ENCODE measurements at regions not wholly inside any gene's neighbourhood (a gene's known extent, or its start where the extent isn't known, plus 50 kb on each side); places are given as distances from the start of the nearest gene placed in this dataset.
"Not testable (repeated sequence)": the region's sequence is repeated elsewhere in the genome, so short reads cannot be mapped to it uniquely, and the experiment has no call there.

DNA sequence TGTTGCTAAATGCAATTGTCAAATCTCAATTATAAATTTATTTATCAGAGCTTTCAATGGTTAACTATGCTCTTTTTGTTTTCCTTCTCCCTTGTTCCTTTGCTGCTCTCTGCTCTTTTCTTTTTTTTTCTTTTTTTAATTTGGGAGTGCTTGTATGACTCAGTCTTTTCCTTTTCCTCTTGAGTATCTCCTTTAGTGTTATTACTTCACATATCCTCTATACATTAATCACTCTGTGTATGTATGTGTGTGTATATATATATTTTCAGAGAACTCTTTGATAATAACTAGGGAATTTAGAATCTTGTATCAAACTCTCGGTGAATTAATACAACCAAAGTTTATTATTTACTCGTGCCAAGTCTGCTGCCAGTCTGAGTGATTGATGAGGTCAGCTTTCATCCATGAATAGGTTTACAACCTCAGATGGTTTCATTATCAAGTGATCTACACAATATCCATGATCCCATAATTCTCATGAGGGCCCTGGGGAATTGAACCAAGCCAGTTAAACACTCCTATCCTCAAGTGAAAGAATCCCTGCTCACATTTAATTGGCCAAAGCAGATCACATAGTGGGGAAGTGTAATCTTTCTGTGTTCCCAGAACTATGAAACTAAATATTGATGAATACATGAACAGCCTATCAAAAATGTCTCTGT is 743.4 kb upstream of the CNTN5 start:
- DNase-seq, result no peak

DNA sequence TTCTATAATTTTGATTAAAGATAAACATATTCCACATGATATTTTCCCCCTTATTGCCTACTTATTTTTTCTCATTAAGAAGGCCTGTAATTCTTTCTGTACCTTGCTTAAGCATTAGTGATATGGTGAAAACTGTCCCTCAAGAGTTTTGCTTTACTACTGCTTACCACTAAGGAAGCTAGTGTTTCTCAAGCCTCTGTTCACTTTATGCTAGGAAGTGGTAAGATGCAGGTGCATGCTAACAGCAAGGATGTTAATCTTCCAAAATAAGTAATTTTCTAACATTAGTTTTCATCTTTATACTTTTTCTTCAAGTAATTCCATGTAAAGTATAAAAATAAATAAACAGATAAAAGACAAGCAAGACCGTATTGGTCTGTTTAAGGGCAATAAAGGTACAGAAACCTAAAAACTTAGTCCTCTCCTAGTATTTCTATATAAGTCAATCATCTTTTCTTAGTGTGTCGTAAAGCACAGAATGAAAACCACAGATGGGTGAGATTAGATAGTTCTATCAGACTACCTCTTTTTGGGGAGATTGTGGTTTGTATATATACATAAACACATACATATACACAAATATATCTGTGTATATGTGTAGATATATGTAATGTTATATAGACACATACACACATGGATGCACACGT is 731.0 kb upstream of the CNTN5 start:
- no peak for DNase-seq

DNA sequence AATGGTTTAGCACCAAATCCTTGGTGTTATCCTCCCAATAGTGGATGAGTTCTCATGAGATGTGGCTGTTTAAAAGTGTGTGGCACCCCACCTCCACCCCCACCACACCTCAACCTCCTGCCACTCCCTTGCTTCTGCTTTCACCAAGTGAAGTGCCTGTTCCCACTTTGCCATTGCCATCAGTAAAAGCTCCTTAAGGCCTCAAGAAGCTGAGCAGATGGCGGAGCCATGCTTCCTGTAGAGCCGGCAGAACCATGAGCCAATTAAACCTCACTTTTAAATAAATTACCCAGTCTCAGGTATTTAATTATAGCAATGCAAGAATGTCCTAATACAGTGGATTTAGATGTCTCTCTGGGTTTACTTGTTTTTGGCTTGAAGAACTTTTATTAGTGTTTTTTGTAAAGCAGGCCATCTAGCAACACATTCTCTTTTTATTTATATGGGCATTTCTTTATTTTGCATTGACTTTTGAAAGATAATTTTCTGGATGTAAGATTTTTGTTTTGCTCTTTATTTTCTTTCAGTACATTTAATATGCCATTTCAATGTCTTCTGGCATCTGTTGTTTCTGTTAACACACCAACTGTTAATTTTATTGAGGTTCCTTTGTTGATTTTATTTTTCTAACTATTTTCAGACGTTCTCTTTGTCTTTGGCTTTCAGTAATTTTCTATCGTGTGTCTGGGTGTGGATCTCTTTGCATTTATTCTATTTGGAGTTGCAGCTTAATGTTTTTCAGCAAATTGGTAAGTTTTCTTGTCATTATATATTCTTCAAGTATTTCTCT is 724.5 kb upstream of the CNTN5 start:
- DNase-seq, result no peak

DNA sequence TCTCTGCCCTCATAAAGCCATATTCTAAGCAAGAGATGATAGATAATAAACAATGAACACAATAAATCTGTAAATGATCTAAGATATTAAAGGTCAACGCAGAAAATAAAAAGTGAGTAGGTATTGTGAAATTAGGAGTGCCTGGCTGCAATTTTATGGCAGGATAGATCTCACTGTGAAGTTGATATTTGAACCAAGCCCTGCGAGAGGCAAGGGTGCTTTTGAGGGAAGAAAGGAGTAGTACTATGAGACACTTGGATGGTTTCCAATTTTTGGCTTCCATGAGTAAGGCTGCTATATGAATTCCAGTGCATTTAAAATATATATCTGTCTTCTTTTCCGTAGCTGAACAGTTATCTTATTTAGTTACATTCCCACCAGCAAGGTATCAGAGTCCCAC is 720.0 kb upstream of the CNTN5 start:
- no peak for DNase-seq

DNA sequence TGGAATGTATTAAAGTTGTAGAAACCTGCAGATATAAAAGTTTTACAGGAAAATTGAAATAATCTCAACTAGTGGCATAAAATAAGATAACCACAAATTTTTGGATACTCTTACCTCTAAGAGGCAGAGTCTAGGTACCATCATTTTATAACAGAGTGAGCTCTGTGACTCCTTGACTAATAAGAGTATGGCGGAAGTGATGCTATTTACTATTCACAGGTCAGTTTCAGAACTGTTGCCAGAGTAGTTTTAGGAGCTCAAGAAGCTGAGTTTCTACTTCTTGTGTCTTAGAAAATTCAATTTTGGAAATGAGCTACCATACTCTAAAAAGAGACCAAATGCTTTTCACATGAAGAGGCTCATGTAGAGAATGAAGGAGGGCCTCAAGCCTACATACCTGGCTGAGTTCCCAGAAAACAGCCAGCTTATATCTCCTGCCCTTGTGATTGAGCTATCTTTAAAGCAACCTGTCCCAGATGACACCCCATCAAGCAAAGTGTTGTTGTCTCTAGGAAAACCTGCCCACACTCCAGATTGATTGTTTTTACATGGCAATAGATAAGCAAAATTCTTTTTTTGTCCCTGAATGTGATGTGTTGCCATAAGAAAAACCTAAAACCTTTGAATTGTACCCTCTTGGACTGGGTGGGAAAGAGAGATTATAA is 712.8 kb upstream of the CNTN5 start:
- no peak for DNase-seq

DNA sequence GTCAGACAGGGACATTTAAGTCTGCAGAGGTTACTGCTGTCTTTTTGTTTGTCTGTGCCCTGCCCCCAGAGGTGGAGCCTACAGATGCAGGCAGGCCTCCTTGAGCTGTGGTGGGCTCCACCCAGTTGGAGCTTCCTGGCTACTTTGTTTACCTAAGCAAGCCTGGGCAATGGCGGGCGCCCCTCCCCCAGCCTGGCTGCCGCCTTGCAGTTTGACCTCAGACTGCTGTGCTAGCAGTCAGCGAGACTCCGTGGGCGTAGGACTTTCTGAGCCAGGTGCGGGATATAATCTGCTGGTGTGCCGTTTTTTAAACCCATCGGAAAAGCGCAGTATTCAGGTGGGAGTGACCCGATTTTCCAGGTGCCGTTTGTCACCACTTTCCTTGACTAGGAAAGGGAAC is 690.4 kb upstream of the CNTN5 start:
- DNase-seq, result not testable (repeated sequence)

DNA sequence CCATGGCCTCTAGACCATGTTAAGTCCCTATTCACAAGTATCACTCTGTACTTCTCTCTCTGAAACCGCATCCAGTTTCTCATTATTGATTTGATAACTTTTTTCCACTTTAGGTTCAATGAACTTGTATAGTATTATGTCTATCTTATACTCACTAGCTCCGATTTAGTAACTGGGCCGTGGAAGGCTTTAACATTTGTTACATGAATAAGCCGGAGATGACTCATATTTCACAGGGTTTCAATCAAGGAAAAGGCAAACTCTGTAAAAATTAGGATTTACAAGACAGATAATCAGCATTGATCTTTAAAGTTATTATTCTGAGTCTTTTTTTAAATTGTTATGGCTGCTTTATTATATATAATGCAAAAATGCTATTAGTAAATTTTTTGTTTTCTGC is 662.2 kb upstream of the CNTN5 start:
- no peak for DNase-seq

DNA sequence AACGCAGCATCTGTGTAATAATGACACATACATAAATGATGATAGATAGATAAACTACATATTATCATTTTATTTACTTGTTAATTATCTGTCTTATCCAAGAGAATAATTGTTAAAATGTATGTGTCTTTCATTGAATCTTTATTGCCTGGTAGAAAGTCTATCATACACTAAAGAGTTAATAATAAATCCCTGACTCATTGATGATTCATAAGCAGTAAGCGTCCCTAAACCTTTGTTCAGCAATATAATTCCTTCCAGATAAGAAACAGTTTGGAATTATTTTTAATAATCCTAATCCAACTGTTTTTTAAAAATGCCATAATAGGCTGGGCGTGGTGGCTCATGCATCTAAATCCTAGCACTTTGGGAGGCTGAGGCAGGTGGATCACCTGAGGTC is 655.6 kb upstream of the CNTN5 start:
- DNase-seq, result no peak

DNA sequence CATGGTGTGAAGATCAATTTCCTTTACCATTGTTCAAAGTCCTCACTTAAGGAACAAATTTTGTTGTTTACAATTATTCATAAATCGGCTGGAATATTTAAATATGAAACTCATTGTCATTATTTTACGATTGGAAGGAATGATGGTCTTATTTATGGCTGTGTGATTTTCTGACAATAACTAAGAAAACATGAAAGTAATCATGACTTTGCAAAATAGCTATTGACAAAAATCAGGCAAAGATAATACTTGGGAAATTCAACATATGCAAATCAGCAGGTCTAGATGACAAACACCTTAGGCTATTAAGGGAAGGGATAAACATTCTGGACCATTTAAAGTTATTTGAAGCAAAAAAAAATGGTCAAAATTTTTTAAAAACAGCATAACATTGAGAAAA is 654.8 kb upstream of the CNTN5 start:
- DNase-seq, result no peak

DNA sequence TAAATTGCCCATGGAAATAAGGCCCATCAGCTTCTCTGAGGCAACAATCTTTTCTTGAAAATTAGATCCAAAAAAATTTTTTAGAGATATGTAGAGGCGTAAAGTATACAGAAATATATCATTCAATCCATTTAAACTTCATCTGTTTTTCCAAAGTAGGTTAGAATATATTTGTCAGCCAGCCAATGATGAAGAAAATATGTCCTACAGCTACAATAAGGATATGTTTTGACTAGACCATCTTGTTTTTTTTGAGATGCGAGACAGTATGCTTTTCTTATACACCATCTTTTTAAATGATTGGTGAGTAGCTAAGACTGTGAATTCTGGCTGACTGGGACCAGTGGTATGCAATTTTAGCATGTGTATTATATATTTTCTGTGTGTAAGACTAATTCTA is 630.4 kb upstream of the CNTN5 start:
- no peak for DNase-seq

DNA sequence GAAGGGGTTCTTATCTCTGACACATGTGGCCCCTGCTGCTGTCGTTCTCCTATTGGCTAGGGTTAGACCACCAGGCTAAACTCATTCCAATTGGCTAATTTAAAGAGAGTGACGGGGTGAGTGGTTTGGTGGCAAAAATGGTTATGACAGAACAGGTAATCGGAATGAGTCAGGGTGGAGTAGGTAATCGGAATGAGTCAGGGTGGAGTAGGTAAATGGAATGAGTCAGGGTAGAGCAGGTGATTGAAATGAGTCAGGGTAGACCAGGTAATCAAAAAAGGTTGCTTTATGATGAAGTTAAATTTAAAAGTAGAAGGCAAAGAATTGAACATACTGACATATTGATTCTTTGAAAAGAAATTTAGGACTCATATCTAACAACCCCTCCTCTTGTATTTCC is 626.2 kb upstream of the CNTN5 start:
- not testable (repeated sequence) for DNase-seq

DNA sequence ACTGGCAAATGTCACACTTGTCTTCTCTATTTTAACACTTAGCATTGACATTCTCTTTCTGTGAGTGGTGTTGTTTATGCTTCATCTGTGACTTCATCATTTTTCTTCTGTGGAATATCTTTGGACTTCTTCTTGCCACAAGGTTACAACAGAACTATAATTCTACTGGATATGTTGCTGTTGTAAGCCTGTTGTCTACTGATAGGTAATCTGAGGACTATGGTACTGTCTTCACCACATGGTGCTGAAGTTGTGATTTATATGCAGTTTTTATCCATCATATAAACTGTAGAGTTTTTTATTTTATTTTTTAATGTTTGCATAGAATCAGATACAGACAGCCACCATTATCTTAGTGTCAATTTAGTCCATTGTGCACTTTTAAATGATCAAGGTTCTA is 622.2 kb upstream of the CNTN5 start:
- no peak for DNase-seq

DNA sequence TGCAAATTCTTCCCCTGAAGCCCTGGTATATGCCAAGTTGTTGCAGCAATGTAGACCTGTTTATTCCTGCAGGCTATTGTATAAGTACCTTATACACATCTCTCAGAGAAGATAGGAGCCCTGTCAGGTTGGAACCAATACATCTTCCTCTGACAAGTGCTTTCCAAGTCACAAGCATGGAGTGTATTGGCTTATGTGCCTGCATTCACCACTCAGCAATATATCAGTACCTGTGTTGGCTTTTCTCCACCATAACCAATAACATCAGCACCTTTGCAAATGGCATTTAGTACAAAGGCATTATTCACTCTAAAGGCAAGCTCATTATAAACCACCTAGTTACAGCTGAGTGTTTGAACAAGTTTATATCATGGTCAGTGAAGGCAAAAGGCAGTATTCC is 611.7 kb upstream of the CNTN5 start:
- no peak for DNase-seq

DNA sequence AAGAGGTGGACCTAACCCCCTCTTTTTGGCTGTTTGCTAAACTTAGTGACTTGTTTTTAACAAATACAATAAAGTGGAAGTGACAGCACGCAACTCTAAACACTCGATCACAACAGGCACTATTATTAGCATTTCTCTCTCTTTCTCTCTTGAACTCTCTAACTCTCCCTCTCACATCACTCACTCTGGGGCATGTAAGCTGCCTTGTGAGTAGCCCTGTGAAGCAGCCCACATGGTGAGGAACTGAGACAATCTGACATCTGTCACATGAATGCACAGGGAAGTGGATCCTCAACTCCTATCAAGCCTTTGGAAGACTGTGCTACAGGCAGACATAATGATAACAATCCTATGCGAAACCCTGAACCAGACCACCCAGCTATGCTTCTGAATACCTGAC is 609.0 kb upstream of the CNTN5 start:
- DNase-seq, result no peak

DNA sequence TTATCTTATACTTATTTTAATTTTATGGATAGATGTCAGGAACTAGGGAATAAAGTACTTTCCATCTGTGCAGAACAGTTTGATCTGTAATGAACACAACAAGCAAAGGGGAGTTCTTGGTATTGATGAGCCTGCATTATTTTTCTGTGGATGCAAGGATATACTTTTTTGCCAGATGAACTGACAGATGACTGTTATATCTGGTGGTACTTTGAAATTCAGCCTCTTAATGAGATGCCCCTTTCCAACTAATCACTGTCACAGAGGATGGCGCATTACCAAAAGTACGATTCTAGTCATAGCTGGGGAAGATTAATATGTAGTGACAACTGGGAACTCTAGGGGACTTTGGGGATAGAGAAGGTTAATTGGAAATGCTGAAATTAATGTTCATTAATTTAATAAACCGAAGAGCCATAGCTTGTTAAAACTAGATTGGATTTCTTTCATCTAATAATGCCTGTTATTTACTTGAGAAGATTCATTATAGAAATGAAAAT is 603.4 kb upstream of the CNTN5 start:
- DNase-seq, result no peak

DNA sequence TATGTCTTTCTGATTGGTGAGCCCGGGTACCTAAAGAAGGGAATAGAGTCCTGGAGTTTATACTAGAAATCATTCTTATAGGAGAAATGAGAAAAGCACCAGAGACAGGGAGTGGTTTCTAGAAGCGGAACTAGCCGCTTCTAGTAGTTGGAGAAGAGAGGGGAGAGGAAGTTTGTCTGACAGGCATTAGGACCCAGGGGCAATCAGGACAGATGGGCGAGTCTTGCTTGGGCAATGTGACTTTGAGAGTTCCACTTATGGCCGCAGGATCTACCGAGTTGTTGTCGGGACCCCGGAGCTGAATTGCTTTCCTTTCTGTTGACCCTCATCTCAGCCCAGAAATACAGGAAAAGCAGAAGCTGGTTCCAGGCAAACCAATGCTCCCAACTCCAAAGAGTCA is 596.8 kb upstream of the CNTN5 start:
- no peak for DNase-seq

DNA sequence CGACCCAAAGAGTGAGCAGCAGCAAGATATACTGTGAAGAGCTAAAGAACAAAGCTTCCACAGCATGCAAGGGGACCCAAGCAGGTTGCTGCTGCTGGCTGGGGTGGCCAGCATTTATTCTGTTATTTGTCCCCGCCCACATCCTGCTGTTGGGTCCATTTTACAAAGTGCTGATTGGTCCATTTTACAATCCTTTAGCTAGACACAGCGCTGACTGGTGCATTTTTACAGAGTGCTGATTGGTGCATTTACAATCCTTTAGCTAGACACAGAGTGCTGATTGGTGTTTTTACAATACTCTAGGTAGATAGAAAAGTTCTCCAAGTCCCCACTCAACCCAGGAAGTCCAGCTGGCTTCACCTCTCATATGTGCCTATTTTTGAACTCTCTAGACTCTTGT is 596.0 kb upstream of the CNTN5 start:
- not testable (repeated sequence) for DNase-seq

DNA sequence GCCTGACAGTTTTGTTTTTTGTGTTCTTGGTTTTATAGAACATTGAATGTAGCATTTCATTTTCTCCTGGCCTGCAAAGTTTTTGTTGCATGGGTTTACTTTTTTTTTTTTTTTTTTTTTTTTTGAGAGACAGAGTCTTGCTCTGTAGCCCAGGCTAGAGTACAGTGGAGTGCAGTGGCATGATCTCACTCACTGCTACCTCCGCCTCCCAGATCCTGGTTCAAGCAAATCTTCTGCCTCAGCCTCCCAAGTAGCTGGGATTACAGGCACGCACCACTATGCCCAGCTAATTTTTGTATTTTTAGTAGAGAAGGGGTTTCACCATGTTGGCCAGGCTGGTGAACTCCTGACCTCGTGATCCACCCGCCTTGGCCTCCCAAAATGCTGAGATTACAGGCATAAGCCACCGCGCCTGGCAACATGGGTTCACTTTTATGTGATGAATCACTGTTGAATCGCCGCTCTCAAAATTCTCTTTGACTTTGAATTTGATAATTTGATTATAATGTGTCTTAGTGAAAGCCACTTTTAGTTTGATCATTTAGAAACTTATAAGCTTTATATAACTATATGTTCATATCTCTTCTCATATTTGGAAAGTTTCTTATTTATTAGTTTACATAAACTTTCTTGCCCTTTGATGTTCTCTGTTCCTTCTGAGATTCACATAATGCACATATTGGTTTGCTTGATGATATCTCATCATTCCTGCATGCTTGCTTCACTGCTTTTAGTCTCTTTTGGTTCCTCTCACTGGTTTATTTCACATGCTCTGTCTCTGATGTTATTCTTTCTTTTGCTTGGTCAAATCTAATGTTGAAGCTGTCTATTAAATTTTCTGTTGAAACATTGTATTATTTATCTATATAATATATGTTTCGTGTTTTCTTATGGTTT is 589.0 kb upstream of the CNTN5 start:
- no peak for DNase-seq

DNA sequence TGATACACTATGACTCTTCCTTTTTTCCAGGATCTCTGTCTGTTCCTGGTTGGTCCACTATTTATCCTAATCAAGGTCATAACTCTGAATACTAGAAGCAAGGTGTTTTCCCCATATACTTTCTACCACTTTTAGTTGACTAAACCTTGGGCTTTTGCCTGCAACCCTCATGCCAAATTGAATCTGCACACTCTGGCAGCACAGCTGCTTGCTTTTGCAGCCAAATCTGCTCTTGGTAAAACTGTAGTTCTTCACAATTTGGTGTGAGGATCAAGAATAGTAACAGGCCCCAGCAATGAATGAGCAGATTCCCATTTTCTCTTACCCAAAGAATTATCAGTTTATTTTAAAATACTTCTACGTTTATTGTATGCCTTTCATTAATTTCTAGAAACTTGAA is 586.5 kb upstream of the CNTN5 start:
- DNase-seq, result no peak

DNA sequence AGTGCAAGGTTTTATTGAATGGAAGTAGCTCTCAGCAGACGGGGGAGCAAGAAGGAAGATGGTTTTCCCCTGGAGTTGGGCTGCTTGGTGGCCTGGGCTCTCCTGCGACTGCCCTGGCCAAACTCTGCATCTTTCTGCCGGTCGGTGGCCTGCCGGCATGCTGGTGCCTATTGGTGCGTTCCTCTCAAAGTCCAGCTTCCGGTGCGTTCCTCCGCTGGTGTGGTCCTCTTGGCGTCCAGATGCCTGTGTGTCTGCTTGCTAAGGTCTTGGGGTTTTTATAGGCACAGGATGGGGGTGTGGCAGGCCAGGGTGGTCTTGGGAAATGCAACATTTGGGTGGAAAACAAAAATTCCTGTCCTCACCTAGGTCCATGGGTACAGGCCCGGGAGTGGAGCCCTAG is 567.4 kb upstream of the CNTN5 start:
- no peak for DNase-seq

DNA sequence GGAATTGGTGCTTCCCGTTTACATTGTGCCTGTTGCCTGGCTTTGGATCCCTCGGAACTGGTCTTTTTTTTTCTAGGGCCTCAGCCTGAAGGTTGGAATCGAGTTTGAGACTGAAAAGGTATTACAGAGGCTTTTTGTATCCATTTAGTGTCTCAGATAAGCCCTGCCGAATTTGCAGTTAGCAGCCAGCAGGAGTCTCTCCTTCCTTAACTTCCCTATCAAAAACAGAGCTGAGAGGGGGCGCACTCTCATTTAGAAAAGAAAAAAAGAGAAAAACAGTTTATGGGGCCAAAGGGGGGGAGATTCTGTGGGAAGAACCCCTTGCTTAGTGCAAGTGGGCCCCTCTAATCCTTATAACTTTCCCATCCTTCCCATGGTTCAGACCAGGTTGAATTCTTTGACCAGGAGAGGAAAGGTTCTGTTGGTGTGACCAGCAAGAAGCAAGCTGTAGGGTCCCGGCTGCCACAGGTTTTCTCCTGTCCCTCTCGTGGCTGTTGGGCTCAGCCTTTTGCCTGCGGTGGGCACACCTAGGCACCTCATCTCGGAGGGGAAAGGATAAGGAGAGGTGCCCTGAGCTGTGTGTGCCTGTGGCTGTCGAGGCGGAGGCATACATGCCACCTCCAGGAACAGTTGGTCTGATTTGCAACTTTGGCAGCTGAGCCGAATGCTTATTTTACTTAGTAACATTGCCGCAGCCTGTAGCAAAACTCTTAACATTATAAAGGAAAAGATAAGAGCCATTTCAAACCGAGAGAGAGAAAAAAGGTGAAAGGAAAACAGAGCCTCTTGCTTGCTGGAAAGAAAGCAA is 565.0 kb upstream of the CNTN5 start:
- DNase-seq, result no peak

DNA sequence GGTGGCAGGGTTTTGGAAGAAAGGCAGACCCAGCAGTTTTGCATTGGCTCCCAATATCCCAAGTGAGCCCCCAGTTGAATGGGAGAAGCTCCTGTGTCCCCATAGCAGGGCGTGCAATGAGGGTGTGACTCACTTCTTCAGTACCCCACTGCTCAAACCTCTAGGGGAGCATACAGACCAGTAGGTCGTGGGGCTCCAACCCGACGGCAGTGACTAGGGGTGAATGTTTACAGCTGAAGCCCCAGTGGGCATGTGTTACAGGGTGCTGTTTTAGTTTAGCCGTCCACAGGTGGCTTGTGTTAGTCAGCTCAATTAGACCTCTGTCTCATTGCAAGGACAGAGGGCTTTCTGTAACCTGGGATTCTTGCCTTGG is 564.5 kb upstream of the CNTN5 start:
- DNase-seq, result no peak
